ENCODE measurements at regions not wholly inside any gene's neighbourhood (a gene's known extent, or its start where the extent isn't known, plus 50 kb on each side); places are given as distances from the start of the nearest gene placed in this dataset.
"Not testable (repeated sequence)": the region's sequence is repeated elsewhere in the genome, so short reads cannot be mapped to it uniquely, and the experiment has no call there.

DNA sequence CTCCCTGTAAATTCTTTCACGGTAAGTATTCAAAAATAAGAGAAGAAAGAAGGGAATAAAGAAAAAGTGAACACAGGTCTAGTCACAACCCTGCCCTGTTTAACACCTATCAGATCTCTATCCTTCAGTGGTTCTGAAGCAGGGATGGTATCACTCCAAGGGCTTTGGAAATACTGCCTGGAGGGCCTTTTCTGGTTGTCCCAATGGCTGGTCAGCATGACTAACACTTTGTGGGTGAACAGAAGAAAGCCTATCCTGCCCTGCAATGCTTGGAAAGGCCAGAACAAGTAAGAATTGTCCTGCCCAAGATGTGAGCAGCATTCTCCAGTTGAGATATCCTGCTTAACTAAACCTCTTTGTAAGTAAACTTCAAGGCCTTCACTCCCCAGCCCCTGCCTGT is 124.9 kb downstream of the TMEM167A start:
- DNase-seq: no peak

DNA sequence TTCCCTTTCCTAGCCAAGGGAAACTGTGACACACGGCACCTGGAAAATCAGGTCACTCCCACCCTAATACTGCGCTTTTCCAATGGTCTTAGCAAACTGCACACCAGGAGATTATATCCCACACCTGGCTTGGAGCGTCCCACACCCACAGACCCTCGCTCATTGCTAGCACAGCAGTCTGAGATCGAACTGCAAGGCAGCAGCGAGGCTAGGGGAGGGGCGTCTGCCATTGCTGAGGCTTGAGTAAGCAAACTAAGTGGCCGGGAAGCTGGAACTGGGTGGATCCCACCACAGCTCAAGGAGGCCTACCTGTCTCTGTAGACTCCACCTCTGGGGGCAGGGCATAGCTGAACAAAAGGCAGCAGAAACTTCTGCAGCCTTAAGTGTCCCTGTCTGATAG is 132.9 kb downstream of the TMEM167A start:
- DNase-seq: not testable (repeated sequence)

DNA sequence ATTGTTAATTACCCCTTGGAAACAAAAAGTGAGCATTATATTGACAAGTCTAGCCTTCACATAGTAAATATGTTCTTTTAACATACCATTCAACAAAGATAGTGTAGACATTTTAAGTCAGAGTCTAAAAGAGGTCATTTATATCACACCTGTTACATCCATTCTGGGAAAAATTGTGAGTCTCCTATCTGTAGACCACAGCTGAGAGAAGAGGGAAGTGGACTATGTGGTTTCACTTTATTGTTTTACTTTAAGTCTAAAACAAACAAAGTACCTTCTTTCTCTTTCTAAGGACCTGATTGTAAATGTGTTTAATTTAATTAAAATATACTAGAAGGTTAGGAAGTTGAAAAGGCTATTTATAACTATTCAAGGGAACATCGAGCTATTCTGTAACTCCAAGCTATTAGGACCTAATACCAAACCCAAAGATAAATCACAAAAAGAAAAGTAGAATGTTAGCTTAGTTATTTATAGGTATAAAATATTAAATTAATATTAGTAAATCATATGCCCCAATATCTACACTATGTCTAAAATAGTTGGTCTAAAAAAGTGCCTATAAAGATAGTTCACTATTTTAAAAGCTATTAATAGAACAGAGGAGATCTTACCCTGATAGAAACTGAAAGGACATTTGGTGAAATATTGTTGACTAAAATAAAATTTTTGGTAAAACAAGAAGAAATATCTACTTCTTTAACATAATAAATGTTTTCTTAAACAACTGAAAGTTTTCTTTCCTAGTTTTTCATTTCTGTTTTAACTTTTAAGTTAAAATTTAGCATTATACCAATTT is 134.9 kb downstream of the TMEM167A start:
- DNase-seq: no peak

DNA sequence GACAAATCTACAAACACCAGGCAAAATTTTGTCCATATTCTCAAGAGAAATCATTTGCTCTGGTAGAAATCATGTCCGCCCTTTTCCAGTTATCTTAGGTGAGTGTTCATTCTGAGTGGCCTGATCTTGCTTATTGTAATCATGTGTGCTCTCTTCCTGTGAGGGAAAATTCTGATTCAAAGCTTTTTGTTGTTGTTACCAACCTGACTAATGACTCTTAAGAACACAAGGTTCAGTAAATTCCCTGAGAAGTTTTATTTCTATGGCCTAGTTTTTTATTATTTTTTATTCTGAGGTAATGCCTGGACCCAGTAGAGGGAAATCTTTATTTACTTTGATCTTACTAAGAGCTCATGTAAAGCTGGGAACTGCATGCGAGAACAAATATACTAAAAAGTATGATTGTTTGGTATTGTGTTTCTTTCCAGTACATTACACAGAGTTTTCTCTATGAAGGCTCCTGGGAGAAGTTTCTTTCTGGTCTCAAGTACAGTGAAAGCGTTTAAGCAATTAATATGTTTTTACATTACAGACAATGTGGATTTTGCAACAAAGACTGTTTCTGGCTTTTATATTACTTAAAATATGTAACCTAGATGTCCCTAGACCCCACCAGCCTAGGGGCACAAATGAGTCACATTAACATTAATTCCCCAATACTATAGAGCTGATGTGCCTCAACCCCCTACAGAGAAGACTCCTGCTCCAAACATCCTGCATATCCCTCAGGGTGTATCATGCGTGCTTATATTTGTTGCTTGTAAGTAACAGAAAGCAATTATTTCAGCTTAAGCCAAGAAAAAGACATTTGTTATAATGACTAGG is 138.1 kb downstream of the TMEM167A start:
- no peak for DNase-seq

DNA sequence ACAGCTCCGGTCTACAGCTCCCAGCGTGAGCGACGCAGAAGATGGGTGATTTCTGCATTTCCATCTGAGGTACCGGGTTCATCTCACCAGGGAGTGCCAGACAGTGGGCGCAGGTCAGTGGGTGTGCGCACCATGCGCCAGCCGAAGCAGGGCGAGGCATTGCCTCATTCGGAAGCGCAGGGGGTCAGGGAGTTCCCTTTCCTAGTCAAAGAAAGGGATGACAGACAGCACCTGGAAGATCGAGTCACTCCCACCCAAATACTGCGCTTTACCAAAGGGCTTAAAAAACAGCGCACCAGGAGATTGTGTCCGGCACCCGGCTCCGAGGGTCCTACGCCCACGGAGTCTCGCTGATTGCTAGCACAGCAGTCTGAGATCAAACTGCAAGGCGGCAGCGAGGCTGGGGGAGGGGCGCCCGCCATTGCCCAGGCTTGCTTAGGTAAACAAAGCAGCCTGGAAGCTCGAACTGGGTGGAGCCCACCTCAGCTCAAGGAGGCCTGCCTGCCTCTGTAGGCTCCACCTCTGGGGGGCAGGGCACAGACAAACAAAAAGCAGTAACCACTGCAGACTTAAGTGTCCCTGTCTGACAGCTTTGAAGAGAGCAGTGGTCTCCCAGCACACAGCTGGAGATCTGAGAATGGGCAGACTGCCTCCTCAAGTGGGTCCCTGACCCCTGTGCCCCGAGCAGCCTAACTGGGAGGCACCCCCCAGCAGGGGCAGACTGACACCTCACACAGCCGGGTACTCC is 144.5 kb downstream of the TMEM167A start:
- not testable (repeated sequence) for DNase-seq

DNA sequence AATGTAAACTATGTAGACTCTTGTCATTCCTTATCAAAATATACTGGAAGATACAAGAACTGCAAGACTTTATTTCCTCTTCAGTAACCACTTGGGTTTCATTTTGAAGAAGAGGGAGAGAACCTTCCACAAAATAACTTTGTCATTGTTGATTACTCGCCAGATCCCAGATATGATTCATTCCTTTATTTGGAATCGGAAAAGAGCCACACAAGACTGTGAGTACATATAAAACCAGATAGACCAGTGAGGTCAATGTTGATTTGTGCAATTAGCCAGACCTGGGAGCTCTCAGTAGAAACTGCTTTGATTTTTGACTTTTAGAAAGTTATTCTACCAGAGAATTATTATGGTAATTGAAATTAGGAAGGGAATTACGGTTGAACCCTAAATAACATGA is 146.1 kb downstream of the TMEM167A start:
- no peak for DNase-seq

DNA sequence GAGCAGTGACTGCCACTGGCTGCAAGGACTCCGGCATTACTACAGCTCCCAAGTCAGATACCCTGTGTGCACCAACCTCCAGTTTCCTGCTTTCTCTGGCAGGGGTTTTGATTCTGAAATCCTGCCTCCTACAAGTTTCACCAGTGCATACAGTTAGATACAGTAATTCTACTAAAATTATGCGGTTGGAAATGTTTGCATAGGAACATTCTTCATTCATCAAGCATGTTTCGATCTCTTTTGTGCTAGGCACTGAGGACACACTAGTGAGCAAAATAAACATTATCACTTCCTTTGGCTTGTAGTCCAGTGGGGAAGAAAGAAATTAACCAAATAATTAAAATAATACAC is 152.2 kb downstream of the TMEM167A start:
- DNase-seq: no peak

DNA sequence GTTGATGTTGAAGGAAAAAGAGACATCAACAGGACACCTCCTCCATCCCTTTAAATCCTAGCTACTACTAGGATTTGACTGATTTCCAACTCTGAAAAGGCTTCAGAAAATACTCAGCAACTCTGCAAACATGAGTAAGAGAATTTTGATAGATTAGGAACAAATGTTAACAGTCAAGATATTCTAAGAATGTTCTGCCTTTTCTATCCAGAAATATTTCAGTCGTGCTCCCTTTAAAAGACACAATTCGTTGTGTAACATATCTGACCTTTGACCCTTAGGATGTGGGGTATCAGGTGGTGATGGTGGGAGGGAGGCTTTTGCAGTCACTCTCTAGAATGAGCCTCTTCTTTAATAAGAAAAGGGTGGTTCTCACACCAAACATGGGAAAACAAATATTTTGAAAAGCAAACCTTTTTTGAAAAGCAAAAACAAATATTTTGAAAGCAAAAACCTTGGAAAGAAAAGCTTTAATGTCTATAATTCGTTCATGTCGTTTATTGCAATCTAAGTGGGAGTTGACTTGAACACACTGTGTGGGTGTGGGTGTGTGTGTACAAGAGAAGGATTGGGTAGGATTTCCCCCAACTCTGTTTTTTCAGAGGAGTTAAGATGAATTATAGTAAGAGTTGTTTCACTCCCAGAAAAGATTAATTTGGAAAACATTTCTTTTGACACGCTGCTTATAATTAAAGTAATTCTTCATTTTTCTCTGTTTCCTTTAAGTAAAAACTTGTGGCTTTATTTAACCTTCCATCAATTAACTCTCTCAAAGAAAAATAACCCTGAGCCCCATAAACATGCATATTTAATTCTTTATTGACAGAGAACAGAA is 152.8 kb downstream of the TMEM167A start:
- no peak for DNase-seq

DNA sequence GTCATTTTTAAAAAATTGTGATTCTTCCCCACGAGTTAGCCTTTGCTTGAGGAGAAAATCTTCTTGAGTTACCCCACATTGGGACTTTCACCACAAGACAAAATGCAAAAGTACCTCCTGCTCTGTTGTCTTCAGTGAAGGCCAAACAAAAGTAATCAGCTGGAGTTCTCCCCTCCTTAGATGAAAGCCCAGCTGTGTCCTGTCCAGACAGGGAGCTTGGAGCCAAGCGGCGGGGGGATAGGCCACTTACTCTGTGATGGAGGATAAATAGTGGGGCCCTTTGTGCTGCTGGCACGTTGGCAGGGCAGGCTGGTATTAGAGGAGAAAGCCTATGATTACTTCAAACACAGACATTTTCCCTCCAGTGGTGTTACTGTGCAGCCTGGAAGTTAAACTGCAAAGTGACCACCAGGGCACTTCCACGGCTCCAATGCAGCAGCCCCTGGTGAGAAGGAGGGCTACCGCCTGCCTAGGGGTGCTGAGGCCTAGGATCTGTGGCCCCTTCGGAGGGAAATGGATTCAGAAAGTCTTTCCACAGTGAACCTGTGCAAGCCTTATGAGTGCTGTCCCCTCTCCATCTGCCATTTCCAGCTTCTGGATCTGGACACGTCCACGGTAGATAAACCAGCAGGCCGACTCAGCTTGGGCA is 155.0 kb downstream of the TMEM167A start:
- no peak for DNase-seq

DNA sequence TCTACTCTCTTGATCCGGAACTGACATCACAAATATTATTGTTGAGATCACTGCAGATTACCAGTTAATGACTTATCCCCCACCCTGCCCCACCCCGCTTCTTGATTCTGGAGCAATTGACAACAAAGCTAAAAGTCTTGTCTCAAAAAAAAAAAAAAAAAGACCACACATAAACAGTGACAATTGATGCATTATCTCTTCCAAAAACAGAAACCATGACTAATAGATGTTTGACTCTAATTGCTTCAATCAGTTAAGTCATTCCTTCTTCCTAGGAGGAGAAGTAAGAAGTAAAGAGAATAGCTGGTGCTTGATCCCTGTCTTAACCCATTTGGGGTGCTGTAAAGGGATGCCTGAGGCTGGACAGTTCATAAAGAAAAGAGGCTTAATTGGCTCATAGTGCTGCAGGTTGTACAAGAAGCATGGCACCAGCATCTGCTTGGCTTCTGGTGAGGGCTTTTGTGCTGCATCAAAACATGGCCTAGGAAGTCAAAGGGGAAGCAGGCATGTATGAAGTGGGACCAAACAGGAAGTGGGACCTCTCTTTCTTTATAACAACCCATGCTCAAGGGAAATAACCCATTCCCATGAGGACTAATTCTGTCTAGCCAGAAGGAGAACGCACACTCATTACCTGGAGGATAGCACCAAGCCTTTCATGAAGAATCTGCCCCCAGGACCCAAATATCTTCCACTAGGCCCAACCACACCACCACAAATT is 158.7 kb downstream of the TMEM167A start:
- no peak for DNase-seq

DNA sequence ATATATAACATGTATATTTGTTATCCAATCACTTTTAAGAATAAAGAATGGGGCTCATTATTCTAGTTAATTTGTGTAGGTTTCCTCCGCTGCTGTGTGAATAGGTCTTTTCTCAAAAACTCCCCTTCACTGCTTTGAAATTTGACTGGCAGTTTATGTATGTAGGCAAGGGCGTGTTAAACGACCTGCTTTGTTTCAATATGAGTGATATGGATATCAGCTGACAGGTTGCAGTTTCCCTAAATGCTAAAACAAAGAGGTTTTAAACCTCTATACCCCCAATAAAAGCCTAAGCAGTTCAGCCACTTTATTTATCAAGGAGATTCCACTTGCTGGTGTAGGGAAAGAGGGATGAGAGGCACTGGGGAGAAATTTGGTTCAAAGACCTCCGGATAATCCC is 159.6 kb downstream of the TMEM167A start:
- DNase-seq: no peak

DNA sequence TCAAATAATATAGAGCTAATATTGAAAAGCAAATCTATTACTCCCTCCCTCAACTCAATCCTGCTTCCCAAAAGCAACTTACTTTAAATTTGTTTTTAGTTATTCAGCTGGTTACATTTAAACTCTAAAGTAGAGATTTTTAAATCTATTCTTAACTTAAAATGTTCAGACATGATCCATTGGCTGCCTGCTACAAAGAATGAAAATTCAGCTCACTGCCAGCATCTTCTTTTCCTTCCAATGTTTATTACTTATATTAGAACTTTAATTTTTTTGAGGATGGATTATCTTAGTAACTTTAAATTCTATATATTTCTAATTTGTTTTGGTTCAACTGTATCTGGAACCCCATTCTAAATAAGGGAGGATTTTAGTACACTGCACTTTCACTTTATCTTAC is 163.2 kb downstream of the TMEM167A start:
- no peak for DNase-seq

DNA sequence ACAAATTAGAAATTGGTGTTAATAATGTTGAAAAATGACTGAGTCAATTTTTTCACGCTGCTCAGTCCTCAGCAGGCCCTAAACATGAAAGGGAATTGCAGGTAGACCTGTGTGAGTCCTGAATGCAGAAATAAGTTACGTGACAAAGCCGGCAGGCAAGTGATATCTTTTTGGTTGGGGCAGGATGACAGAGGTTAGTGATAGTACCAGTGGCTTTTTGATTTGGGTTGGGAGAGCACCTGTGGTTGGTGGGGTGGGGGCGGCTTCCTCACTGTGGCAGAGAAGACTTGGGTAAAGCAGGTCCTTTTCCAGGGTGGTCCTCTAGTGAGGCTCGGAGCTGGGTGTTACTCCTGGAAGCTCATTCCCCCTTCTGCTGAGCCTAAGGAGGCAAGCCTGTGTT is 164.7 kb downstream of the TMEM167A start:
- no peak for DNase-seq

DNA sequence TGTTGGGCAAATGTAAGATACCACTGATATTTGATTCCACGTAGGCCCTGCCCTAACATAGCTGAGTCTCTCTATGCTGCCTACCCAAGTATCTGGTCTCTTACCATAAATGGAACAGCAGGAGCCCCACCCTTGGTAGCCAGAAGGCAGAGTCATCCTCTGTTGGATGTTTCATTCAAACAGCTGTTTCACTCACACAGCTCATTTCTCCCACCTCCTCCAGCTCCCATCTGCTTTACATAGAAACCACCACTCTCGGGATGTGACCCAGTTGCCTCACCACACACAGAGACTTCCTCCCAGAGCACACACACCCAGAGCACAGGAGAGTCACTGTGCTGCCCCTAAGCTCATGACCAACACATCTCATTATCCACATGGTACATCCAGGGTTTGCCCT is 165.3 kb downstream of the TMEM167A start:
- DNase-seq: no peak

DNA sequence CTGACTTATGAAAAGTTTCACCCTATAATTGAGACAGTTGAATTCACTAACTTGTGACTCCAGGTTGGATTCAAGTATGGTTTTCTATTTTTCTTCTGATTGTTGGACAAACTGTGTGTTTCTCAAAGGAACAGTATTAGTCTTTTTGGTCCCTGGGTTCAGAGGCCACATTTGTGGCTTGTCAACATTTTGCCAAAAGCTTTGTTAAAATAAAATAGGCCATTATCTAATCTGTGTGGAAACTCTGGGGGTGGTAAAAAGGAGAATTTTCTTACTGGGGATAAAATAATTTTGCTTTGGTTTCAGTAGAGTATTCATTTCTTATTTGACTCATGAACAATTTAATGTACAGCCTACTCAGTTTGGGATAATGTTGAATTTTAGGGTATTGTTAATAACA is 166.3 kb downstream of the TMEM167A start:
- no peak for DNase-seq

DNA sequence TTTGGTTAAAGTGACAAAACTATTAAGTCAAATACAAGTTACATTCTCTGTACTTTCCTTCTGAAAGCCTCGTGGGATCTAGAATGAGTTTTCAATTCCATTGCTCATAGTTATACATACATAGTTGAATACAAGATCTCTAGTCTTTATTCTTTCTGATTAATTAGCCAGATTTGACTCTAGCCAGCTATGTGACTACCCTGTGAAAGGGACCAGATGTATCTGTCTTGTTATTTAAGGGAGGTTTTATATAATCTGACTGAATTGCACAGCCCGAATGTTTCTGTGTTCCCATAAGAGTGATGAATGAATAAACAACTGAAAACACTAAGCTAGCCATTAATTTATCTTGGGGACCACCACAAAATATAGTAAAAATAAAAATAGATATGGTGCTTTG is 166.7 kb downstream of the TMEM167A start:
- no peak for DNase-seq

DNA sequence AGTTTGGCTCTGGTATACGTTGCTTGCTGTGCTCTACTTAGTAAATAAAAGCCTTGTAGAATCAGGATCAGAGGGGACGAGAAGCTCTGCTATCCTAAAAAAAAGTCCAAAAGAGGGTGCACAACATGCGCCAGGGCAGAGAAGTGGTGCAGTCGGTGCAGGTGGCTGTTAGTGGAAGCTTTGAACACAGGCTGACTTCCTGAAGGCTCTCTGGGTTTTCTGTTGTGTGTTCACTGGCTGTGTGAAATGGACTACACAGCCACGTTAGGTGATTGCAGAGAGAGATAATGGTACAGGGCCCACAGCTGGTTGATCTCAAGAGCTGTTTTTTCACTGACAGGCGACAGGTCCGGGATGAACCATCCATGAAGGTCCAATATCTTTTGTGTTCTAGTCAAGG is 167.4 kb downstream of the TMEM167A start:
- no peak for DNase-seq

DNA sequence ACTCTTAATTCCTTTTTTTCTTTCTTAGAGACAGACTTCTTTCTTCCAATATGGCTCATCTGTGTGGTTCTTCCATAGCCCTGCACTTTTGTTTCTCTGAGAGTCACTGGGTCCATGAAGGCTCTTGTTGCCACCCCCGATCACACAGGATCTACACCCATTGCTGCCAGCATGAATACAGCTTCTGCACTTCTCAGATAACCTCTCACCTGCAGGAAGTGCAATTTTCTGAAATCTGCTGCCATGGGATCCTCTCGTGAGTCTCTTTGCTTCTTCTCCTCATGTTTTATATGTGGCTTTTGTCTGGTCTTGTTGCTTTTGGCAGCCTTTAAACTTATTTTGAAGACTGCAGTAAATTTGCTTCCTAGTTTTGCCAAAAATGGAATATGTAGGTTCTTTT is 171.2 kb downstream of the TMEM167A start:
- no peak for DNase-seq

DNA sequence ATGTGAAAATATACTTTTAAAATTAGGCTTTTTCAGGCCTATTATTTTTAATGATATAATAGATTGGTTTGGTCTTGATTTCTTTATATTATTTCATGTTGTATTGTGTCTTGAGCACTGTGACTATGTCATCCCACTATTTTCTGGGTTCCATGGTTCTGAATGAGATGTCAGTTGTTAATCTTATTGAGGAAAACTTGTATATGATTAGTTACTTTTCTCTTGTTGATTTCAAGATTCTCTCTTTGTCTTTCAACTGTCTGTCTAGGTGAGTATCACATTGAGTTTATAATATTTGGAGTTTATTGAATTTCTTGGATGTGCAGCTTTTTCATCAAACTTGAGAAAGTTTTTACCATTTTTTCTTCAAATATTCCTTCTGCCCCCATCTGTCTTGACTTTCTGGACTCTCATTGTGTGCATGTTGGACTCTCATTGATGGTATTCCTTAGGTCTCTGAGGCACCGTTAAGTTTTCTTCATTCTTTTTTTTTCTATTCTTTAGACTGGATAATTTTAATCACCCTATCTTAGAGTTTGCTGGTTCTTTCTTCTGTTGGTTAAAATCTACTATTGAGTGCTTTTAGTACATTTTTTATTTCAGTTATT is 175.8 kb downstream of the TMEM167A start:
- no peak for DNase-seq

DNA sequence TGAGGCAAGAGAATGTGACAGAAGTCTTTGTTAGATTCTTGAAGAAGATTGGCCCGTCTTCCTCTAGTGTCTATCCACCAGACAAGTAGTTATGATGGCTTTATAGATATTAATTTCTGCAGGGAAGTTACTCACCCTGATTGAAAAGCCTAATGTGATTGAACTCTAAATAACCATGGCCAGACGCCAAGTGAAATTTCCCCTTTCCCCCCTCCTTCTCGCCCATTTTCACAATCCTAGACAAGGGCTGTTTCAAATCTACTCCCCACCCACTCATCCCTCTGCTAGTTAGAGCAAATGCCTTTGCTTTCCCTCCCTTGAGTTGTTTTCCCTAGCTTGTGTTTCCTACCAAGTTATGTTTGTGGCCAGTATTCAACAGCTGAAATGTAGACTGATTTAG is 182.5 kb downstream of the TMEM167A start:
- no peak for DNase-seq

DNA sequence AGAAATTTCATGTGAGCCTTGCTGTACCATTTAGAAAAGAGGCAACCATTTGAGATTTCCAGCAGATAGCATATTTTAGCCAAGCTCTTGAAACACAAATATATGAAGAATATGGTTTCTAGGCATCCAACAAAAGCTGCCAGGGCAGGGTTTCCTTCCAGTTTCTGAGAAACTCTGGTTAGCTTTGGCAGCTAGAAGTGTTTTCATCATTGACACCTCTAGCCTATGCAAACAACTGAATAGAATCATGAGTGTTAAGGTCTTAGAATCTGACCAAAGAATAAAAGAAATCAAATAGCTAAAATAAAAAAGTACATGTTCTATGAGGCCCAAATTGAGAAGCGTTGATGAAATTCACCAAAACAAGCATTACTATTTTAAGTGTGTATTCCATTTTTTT is 188.1 kb downstream of the TMEM167A start:
- no peak for DNase-seq

Data from CD4-positive, alpha-beta T cell treated with Interleukin-12 subunit alpha and Interleukin-12 subunit beta, for 1 hour (primary cell).